GM23338 (cell line): ENCODE measurements at regions not wholly inside any gene's neighbourhood (a gene's known extent, or its start where the extent isn't known, plus 50 kb on each side); places are given as distances from the start of the nearest gene placed in this dataset.

ENCODE experiments used
- ATAC-seq: fragments of 200-7000 bp; cut with Tn5 transposase; 3 replicates; pipeline ENCODE4 v1.9.1; 2020
- DNase-seq: peaks from one replicate; pipeline ENCODE4 v3.0.0-alpha.2; 2015; ENCODE audit warnings: low spot score
- H2AFZ ChIP-seq: fragments of 200-600 bp; sonication (generic); 2 replicates; pipeline ENCODE4 v1.8.0; 2016; ENCODE audit warnings: antibody characterized with exemption, mild to moderate bottlenecking, moderate library complexity
- H3F3A ChIP-seq: fragments of 200-600 bp; sonication (generic); replicated peaks from 2 replicates; pipeline ENCODE4 v1.8.0; 2017; ENCODE audit warnings: antibody characterized with exemption, mixed run types, low read depth
- H3K27ac ChIP-seq: fragments of 200-600 bp; sonication (generic); 2 replicates; pipeline ENCODE4 v1.6.1; 2016; ENCODE audit warnings: low read depth
- H3K27me3 ChIP-seq: fragments of 200-600 bp; sonication (generic); 2 replicates; pipeline ENCODE4 v1.8.0; 2016; ENCODE audit warnings: mild to moderate bottlenecking, mixed run types, moderate library complexity; ENCODE audit not compliant: insufficient read depth
- H3K36me3 ChIP-seq: fragments of 200-600 bp; sonication (generic); 2 replicates; pipeline ENCODE4 v1.8.0; 2016; ENCODE audit warnings: mild to moderate bottlenecking; ENCODE audit not compliant: insufficient read depth
- H3K4me1 ChIP-seq: fragments of 200-600 bp; sonication (generic); 2 replicates; pipeline ENCODE4 v1.8.0; 2016; ENCODE audit warnings: mild to moderate bottlenecking, moderate library complexity; ENCODE audit not compliant: insufficient read depth
- H3K4me2 ChIP-seq: fragments of 200-600 bp; sonication (generic); 2 replicates; pipeline ENCODE4 v1.7.1; 2017; ENCODE audit warnings: mixed run types
- H3K4me3 ChIP-seq: fragments of 200-600 bp; sonication (generic); 2 replicates; pipeline ENCODE4 v1.6.1; 2016; ENCODE audit warnings: mixed run types
- H3K79me2 ChIP-seq: fragments of 200-600 bp; sonication (generic); replicated peaks from 2 replicates; pipeline ENCODE4 v1.8.0; 2017; ENCODE audit warnings: mild to moderate bottlenecking; ENCODE audit not compliant: insufficient read depth
- H3K9me2 ChIP-seq: fragments of 200-600 bp; sonication (generic); 2 replicates; pipeline ENCODE4 v1.8.0; 2017; ENCODE audit not compliant: insufficient read depth
- H4K20me1 ChIP-seq: fragments of 200-600 bp; sonication (generic); replicated peaks from 2 replicates; pipeline ENCODE4 v1.8.0; 2017; ENCODE audit warnings: mild to moderate bottlenecking; ENCODE audit not compliant: insufficient read depth
- H3K27ac Mint-ChIP-seq: 2 replicates; pipeline ENCODE4 v1.8.0; 2020; ENCODE audit warnings: inconsistent platforms, mild to moderate bottlenecking, moderate library complexity, mixed read lengths
- H3K27me3 Mint-ChIP-seq: 3 replicates; pipeline ENCODE4 v1.8.0; 2022; ENCODE audit warnings: low read depth, mild to moderate bottlenecking, moderate library complexity, mixed read lengths, inconsistent platforms; ENCODE audit not compliant: insufficient read depth, poor library complexity
- H3K36me3 Mint-ChIP-seq: 3 replicates; pipeline ENCODE4 v1.8.0; 2021; ENCODE audit warnings: low read depth, mild to moderate bottlenecking, inconsistent platforms, moderate library complexity, mixed read lengths
- H3K4me1 Mint-ChIP-seq: 3 replicates; pipeline ENCODE4 v1.8.0; 2020; ENCODE audit warnings: mild to moderate bottlenecking, inconsistent platforms, mixed read lengths
- H3K4me3 Mint-ChIP-seq: 3 replicates; pipeline ENCODE4 v1.8.0; 2021; ENCODE audit warnings: moderate library complexity, mild to moderate bottlenecking, inconsistent platforms, mixed read lengths
- H3K9me3 Mint-ChIP-seq: 3 replicates; pipeline ENCODE4 v1.8.0; 2020; ENCODE audit warnings: moderate library complexity, mild to moderate bottlenecking, inconsistent platforms, mixed read lengths
- CREB1 ChIP-seq: fragments of 250-450 bp; sonication (Bioruptor Pico); IDR thresholded peaks from 2 replicates; pipeline ENCODE4 v1.5.0; 2020; ENCODE audit warnings: low read depth, mild to moderate bottlenecking, moderate library complexity
- EZH2phosphoT487 ChIP-seq: fragments of 200-600 bp; sonication (generic); IDR thresholded peaks from one replicate; pipeline ENCODE4 v1.8.1; 2018; ENCODE audit warnings: antibody characterized with exemption; ENCODE audit not compliant: unreplicated experiment
- JUNB ChIP-seq: IDR thresholded peaks from one replicate; pipeline ENCODE4 v1.6.1; 2016; ENCODE audit warnings: antibody characterized with exemption; ENCODE audit not compliant: unreplicated experiment
- POLR2AphosphoS5 ChIP-seq: IDR thresholded peaks from 2 replicates; pipeline ENCODE4 v1.6.1; 2016; ENCODE audit warnings: antibody characterized with exemption, low read depth
- ZNF114 ChIP-seq: fragments of 250-450 bp; sonication (Bioruptor Pico); IDR thresholded peaks from 2 replicates; pipeline ENCODE4 v1.5.0; 2020; ENCODE audit warnings: mild to moderate bottlenecking, moderate library complexity
- ZNF462 ChIP-seq: fragments of 250-450 bp; sonication (Bioruptor Pico); IDR thresholded peaks from 2 replicates; pipeline ENCODE4 v1.5.0; 2020; ENCODE audit warnings: mild to moderate bottlenecking, moderate library complexity
- TF ChIP-seq, protein P1 (sequence below): IDR thresholded peaks from one replicate; pipeline ENCODE4 v1.6.1; 2018; ENCODE audit warnings: antibody characterized with exemption; ENCODE audit not compliant: unreplicated experiment
- TF ChIP-seq, protein P2 (sequence below): IDR thresholded peaks from 2 replicates; pipeline ENCODE4 v1.6.1; 2016; ENCODE audit warnings: antibody characterized with exemption

GRCh38 chr3:176946202-176946601, 251.1 kb downstream of the TBL1XR1 start (continued):
- TF ChIP-seq ZNF462, result no peak
- no peak for TF ChIP-seq CREB1 (CRISPR knock-in tag)

GRCh38 chr3:176942305-176942704, 255.0 kb downstream of the TBL1XR1 start:
- Histone ChIP-seq H3K4me1 (no peaks in the 10 kb centered on the region), H3K27me3 (no peaks in the 10 kb centered on the region), H3K27ac (no peak overlapping the region), H2AFZ (peak overlapping the region; percentile 35; the same call in 1 of the 2 replicates), H3K36me3 (no peaks in the 10 kb centered on the region), H4K20me1 (no peaks in the 10 kb centered on the region), H3F3A (no peaks in the 10 kb centered on the region), H3K79me2 (no peaks in the 10 kb centered on the region), H3K4me3 (no peak overlapping the region), H3K4me2 (no peak overlapping the region), H3K9me2 (no peaks in the 10 kb centered on the region)
- Mint-ChIP-seq H3K9me3 (no peaks in the 10 kb centered on the region; the same call in 2 of the 3 replicates), H3K4me1 (peaks cover 3% of the 10 kb centered on the region; the same call in 1 of the 3 replicates), H3K4me3 (no peak overlapping the region), H3K27ac (no peak overlapping the region), H3K36me3 (no peaks in the 10 kb centered on the region), H3K27me3 (no peaks in the 10 kb centered on the region)
- ATAC-seq (no peak), DNase-seq (no peak)
- TF ChIP-seq CREB1 (CRISPR knock-in tag), result no peak
- TF ChIP-seq EZH2phosphoT487, result no peak
- no peak for TF ChIP-seq POLR2AphosphoS5
- TF ChIP-seq, protein P1, sequence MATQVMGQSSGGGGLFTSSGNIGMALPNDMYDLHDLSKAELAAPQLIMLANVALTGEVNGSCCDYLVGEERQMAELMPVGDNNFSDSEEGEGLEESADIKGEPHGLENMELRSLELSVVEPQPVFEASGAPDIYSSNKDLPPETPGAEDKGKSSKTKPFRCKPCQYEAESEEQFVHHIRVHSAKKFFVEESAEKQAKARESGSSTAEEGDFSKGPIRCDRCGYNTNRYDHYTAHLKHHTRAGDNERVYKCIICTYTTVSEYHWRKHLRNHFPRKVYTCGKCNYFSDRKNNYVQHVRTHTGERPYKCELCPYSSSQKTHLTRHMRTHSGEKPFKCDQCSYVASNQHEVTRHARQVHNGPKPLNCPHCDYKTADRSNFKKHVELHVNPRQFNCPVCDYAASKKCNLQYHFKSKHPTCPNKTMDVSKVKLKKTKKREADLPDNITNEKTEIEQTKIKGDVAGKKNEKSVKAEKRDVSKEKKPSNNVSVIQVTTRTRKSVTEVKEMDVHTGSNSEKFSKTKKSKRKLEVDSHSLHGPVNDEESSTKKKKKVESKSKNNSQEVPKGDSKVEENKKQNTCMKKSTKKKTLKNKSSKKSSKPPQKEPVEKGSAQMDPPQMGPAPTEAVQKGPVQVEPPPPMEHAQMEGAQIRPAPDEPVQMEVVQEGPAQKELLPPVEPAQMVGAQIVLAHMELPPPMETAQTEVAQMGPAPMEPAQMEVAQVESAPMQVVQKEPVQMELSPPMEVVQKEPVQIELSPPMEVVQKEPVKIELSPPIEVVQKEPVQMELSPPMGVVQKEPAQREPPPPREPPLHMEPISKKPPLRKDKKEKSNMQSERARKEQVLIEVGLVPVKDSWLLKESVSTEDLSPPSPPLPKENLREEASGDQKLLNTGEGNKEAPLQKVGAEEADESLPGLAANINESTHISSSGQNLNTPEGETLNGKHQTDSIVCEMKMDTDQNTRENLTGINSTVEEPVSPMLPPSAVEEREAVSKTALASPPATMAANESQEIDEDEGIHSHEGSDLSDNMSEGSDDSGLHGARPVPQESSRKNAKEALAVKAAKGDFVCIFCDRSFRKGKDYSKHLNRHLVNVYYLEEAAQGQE, result no peak
- TF ChIP-seq JUNB, result no peak
- TF ChIP-seq, protein P2, sequence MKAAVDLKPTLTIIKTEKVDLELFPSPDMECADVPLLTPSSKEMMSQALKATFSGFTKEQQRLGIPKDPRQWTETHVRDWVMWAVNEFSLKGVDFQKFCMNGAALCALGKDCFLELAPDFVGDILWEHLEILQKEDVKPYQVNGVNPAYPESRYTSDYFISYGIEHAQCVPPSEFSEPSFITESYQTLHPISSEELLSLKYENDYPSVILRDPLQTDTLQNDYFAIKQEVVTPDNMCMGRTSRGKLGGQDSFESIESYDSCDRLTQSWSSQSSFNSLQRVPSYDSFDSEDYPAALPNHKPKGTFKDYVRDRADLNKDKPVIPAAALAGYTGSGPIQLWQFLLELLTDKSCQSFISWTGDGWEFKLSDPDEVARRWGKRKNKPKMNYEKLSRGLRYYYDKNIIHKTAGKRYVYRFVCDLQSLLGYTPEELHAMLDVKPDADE, result no peak
- TF ChIP-seq ZNF114, result no peak
